MM.1S (cell line): ENCODE measurements at regions not wholly inside any gene's neighbourhood (a gene's known extent, or its start where the extent isn't known, plus 50 kb on each side); places are given as distances from the start of the nearest gene placed in this dataset.

Source experiments
- DNase-seq: peaks from one replicate; pipeline ENCODE4 v3.0.0-alpha.2; 2015
- H2AFZ ChIP-seq: fragments of 300-600 bp; sonication (generic); 2 replicates; pipeline ENCODE4 v1.6.0; 2016; ENCODE audit warnings: antibody characterized with exemption, low read length
- H3F3A ChIP-seq: fragments of 300-600 bp; sonication (generic); 2 replicates; pipeline ENCODE4 v1.6.1; 2016; ENCODE audit warnings: mild to moderate bottlenecking, antibody characterized with exemption, low read length, moderate library complexity, mixed read lengths; ENCODE audit not compliant: insufficient read depth
- H3K27ac ChIP-seq: fragments of 300-600 bp; sonication (generic); 2 replicates; pipeline ENCODE4 v1.5.1; 2016; ENCODE audit warnings: mild to moderate bottlenecking, low read length
- H3K27me3 ChIP-seq: fragments of 300-600 bp; sonication (generic); replicated peaks from 2 replicates; pipeline ENCODE4 v1.6.0; 2016; ENCODE audit warnings: low read length; ENCODE audit not compliant: insufficient read depth
- H3K36me3 ChIP-seq: fragments of 300-600 bp; sonication (generic); replicated peaks from 2 replicates; pipeline ENCODE4 v1.6.1; 2016; ENCODE audit warnings: mild to moderate bottlenecking, low read length, mixed read lengths; ENCODE audit not compliant: insufficient read depth
- H3K4me1 ChIP-seq: fragments of 300-600 bp; sonication (generic); 2 replicates; pipeline ENCODE4 v1.6.1; 2016; ENCODE audit warnings: low read length, mixed read lengths
- H3K4me2 ChIP-seq: fragments of 300-600 bp; sonication (generic); 2 replicates; pipeline ENCODE4 v1.6.0; 2016; ENCODE audit warnings: low read depth, low read length
- H3K4me3 ChIP-seq: fragments of 300-600 bp; sonication (generic); 2 replicates; pipeline ENCODE4 v1.5.1; 2016; ENCODE audit warnings: low read length, mixed read lengths
- H3K79me2 ChIP-seq: fragments of 300-600 bp; sonication (generic); 2 replicates; pipeline ENCODE4 v1.6.1; 2016; ENCODE audit warnings: mixed run types, low read length, mixed read lengths
- H3K9ac ChIP-seq: fragments of 300-600 bp; sonication (generic); 2 replicates; pipeline ENCODE4 v1.6.1; 2016; ENCODE audit warnings: low read length, mixed read lengths
- H3K9me2 ChIP-seq: fragments of 300-600 bp; sonication (generic); replicated peaks from 2 replicates; pipeline ENCODE4 v1.6.1; 2016; ENCODE audit warnings: mild to moderate bottlenecking, low read length, mixed read lengths; ENCODE audit not compliant: insufficient read depth
- H3K9me3 ChIP-seq: fragments of 300-600 bp; sonication (generic); replicated peaks from 2 replicates; pipeline ENCODE4 v1.6.1; 2016; ENCODE audit warnings: mild to moderate bottlenecking, low read length, mixed read lengths; ENCODE audit not compliant: insufficient read depth
- H4K20me1 ChIP-seq: fragments of 300-600 bp; sonication (generic); 2 replicates; pipeline ENCODE4 v1.6.1; 2016; ENCODE audit warnings: mild to moderate bottlenecking, low read length, moderate library complexity, mixed read lengths; ENCODE audit not compliant: insufficient read depth
- EZH2 ChIP-seq: fragments of 300-600 bp; sonication (generic); optimal IDR thresholded peaks from 2 replicates; pipeline ENCODE3; 2017; ENCODE audit warnings: low read depth, mild to moderate bottlenecking, antibody characterized with exemption, low read length, mixed read lengths
- EZH2phosphoT487 ChIP-seq: fragments of 300-600 bp; sonication (generic); IDR thresholded peaks from 2 replicates; pipeline ENCODE4 v1.6.1; 2018; ENCODE audit warnings: antibody characterized with exemption, low read length
- TF ChIP-seq, protein P1 (sequence below): fragments of 300-600 bp; sonication (generic); IDR thresholded peaks from 2 replicates; pipeline ENCODE4 v1.5.1; 2016; ENCODE audit warnings: antibody characterized with exemption, low read length, mixed read lengths

GRCh38 chr20:56976336-56976735 is 290.1 kb downstream of the BMP7 start:
- Histone ChIP-seq H3K79me2 (no peaks in the 10 kb centered on the region), H3K36me3 (no peaks in the 10 kb centered on the region), H3K9me2 (no peaks in the 10 kb centered on the region), H3F3A (peaks cover 6% of the 10 kb centered on the region; the same call in 1 of the 2 replicates), H3K4me1 (peaks cover 18% of the 10 kb centered on the region), H3K27ac (no peak overlapping the region), H3K9me3 (no peaks in the 10 kb centered on the region), H2AFZ (no peak overlapping the region), H4K20me1 (no peaks in the 10 kb centered on the region), H3K9ac (no peak overlapping the region), H3K27me3 (no peaks in the 10 kb centered on the region), H3K4me3 (no peak overlapping the region), H3K4me2 (no peak overlapping the region)
- TF ChIP-seq EZH2 (no peak), EZH2phosphoT487 (no peak)
- TF ChIP-seq, protein P1, sequence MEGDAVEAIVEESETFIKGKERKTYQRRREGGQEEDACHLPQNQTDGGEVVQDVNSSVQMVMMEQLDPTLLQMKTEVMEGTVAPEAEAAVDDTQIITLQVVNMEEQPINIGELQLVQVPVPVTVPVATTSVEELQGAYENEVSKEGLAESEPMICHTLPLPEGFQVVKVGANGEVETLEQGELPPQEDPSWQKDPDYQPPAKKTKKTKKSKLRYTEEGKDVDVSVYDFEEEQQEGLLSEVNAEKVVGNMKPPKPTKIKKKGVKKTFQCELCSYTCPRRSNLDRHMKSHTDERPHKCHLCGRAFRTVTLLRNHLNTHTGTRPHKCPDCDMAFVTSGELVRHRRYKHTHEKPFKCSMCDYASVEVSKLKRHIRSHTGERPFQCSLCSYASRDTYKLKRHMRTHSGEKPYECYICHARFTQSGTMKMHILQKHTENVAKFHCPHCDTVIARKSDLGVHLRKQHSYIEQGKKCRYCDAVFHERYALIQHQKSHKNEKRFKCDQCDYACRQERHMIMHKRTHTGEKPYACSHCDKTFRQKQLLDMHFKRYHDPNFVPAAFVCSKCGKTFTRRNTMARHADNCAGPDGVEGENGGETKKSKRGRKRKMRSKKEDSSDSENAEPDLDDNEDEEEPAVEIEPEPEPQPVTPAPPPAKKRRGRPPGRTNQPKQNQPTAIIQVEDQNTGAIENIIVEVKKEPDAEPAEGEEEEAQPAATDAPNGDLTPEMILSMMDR = no peak
- DNase-seq = no peak

DNA sequence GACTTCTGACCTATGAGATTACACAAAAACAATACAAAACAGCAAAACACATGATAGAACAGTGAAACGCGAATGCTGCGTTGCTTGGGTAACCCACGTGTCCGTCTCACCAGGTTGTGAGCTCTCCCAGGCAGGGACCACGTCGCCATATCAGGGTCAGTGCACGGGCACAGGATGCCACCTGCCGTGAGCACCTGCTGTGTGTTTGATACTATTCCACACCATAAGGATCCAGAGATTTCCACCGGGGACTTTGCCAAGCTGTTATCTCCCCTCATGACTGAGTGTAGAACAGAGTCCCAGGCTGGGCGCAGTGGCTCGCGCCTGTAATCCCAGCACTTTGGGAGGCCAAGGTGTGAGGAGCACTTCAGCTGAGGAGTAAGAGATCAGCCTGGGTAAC is 288.0 kb downstream of the BMP7 start:
- no peaks in the 10 kb centered on the region for H3K9me2 ChIP-seq
- no peak overlapping the region for H3K4me2 ChIP-seq
- H3K27me3 ChIP-seq = no peaks in the 10 kb centered on the region
- no peak for DNase-seq
- no peaks in the 10 kb centered on the region for H3K79me2 ChIP-seq
- no peak overlapping the region for H2AFZ ChIP-seq
- no peak overlapping the region for H3K27ac ChIP-seq
- H3K4me3 ChIP-seq = no peak overlapping the region
- H3K9ac ChIP-seq = no peak overlapping the region
- H3K4me1 ChIP-seq = peaks cover 18% of the 10 kb centered on the region
- peaks cover 6% of the 10 kb centered on the region; the same call in 1 of the 2 replicates for H3F3A ChIP-seq
- H4K20me1 ChIP-seq = no peaks in the 10 kb centered on the region
- no peaks in the 10 kb centered on the region for H3K36me3 ChIP-seq
- TF ChIP-seq, protein P1 = no peak
- TF ChIP-seq EZH2phosphoT487 (no peak), EZH2 (no peak)
- no peaks in the 10 kb centered on the region for H3K9me3 ChIP-seq

- no peak overlapping the region for H3K27ac ChIP-seq
- no peaks in the 10 kb centered on the region for H3K9me3 ChIP-seq
- no peaks in the 10 kb centered on the region for H3K27me3 ChIP-seq
- H3K4me2 ChIP-seq = no peak overlapping the region
- no peaks in the 10 kb centered on the region for H3K9me2 ChIP-seq
- H3K9ac ChIP-seq = no peak overlapping the region
- no peak for DNase-seq
- H2AFZ ChIP-seq = no peak overlapping the region
- no peaks in the 10 kb centered on the region for H4K20me1 ChIP-seq
- H3K4me1 ChIP-seq = peaks cover 13% of the 10 kb centered on the region
- no peaks in the 10 kb centered on the region for H3K36me3 ChIP-seq
- H3K79me2 ChIP-seq = no peaks in the 10 kb centered on the region
- H3K4me3 ChIP-seq = no peak overlapping the region
- TF ChIP-seq EZH2 = no peak
- TF ChIP-seq, protein P1 = no peak
- TF ChIP-seq EZH2phosphoT487 = no peak
- peaks cover 6% of the 10 kb centered on the region; the same call in 1 of the 2 replicates for H3F3A ChIP-seq
These were observed 287.3 kb downstream of the BMP7 start for GRCh38 chr20:56979125-56979524.
